Glutamatergic neuron (in vitro differentiated cells): ENCODE measurements at regions not wholly inside any gene's neighbourhood (a gene's known extent, or its start where the extent isn't known, plus 50 kb on each side); places are given as distances from the start of the nearest gene placed in this dataset.

ENCODE experiments used
- DNase-seq: peaks from one replicate; pipeline ENCODE4 v3.0.0; 2022
- H3K27ac Mint-ChIP-seq: one replicate; pipeline ENCODE4 v1.8.0; 2020; ENCODE audit warnings: mild to moderate bottlenecking, mixed read lengths, inconsistent platforms; ENCODE audit not compliant: unreplicated experiment
- H3K27me3 Mint-ChIP-seq: one replicate; pipeline ENCODE4 v1.8.0; 2020; ENCODE audit warnings: mild to moderate bottlenecking, moderate library complexity, mixed read lengths, inconsistent platforms; ENCODE audit not compliant: unreplicated experiment
- H3K36me3 Mint-ChIP-seq: one replicate; pipeline ENCODE4 v1.8.0; 2020; ENCODE audit warnings: mild to moderate bottlenecking, mixed read lengths, inconsistent platforms; ENCODE audit not compliant: unreplicated experiment
- H3K4me1 Mint-ChIP-seq: one replicate; pipeline ENCODE4 v1.8.0; 2020; ENCODE audit warnings: mild to moderate bottlenecking, low read depth, mixed read lengths, inconsistent platforms; ENCODE audit not compliant: unreplicated experiment
- H3K4me3 Mint-ChIP-seq: one replicate; pipeline ENCODE4 v1.8.0; 2020; ENCODE audit warnings: mild to moderate bottlenecking, mixed read lengths, inconsistent platforms; ENCODE audit not compliant: unreplicated experiment
- H3K9me3 Mint-ChIP-seq: one replicate; pipeline ENCODE4 v1.8.0; 2020; ENCODE audit warnings: mild to moderate bottlenecking, moderate library complexity, mixed read lengths, inconsistent platforms; ENCODE audit not compliant: unreplicated experiment
- CTCF ChIP-seq: fragments of 200-600 bp; sonication (generic); IDR thresholded peaks from one replicate; pipeline ENCODE4 v1.5.0; 2021; ENCODE audit not compliant: partially characterized antibody, unreplicated experiment

GRCh38 chr19:29098863-29099481 is 114.0 kb downstream of the UQCRFS1 start:
- DNase-seq: no peak
- H3K4me3 Mint-ChIP-seq: no peak overlapping the region
- peaks cover 4% of the 10 kb centered on the region for H3K9me3 Mint-ChIP-seq
- TF ChIP-seq CTCF: no peak
- no peaks in the 10 kb centered on the region for H3K27me3 Mint-ChIP-seq
- no peak overlapping the region for H3K27ac Mint-ChIP-seq
- no peaks in the 10 kb centered on the region for H3K36me3 Mint-ChIP-seq
- H3K4me1 Mint-ChIP-seq: peaks cover 2% of the 10 kb centered on the region

- TF ChIP-seq CTCF: no peak
- peaks cover 2% of the 10 kb centered on the region for H3K4me1 Mint-ChIP-seq
Observed at GRCh38 chr19:29098091-29098490, 114.9 kb downstream of the UQCRFS1 start.

GRCh38 chr19:29096896-29097295 is 116.1 kb downstream of the UQCRFS1 start:
- Mint-ChIP-seq H3K27ac (no peak overlapping the region), H3K4me1 (peaks cover 2% of the 10 kb centered on the region), H3K4me3 (no peak overlapping the region), H3K36me3 (no peaks in the 10 kb centered on the region), H3K27me3 (no peaks in the 10 kb centered on the region), H3K9me3 (peaks cover 3% of the 10 kb centered on the region)
- DNase-seq: no peak
- TF ChIP-seq CTCF: no peak

More at GRCh38 chr19:29098091-29098490, 114.9 kb downstream of the UQCRFS1 start:
- no peak overlapping the region for H3K4me3 Mint-ChIP-seq
- H3K36me3 Mint-ChIP-seq: no peaks in the 10 kb centered on the region
- no peak for DNase-seq
- H3K9me3 Mint-ChIP-seq: peaks cover 3% of the 10 kb centered on the region
- H3K27ac Mint-ChIP-seq: no peak overlapping the region
- no peaks in the 10 kb centered on the region for H3K27me3 Mint-ChIP-seq

- no peak for DNase-seq
- no peaks in the 10 kb centered on the region for H3K36me3 Mint-ChIP-seq
- H3K9me3 Mint-ChIP-seq: peaks cover 3% of the 10 kb centered on the region
- TF ChIP-seq CTCF: no peak
- no peak overlapping the region for H3K4me3 Mint-ChIP-seq
- H3K27me3 Mint-ChIP-seq: peaks cover 1% of the 10 kb centered on the region
- H3K4me1 Mint-ChIP-seq: peaks cover 16% of the 10 kb centered on the region
- no peak overlapping the region for H3K27ac Mint-ChIP-seq
Observed at GRCh38 chr19:29093553-29093908, 119.4 kb downstream of the UQCRFS1 start.

- no peak for DNase-seq
- H3K9me3 Mint-ChIP-seq: peaks cover 3% of the 10 kb centered on the region
- TF ChIP-seq CTCF: no peak
- H3K27ac Mint-ChIP-seq: no peak overlapping the region
- peaks cover 22% of the 10 kb centered on the region for H3K4me1 Mint-ChIP-seq
- H3K36me3 Mint-ChIP-seq: no peaks in the 10 kb centered on the region
- H3K27me3 Mint-ChIP-seq: peaks cover 1% of the 10 kb centered on the region
- no peak overlapping the region for H3K4me3 Mint-ChIP-seq
Observed at GRCh38 chr19:29092712-29093552, 120.0 kb downstream of the UQCRFS1 start.
